ENCODE measurements at regions not wholly inside any gene's neighbourhood (a gene's known extent, or its start where the extent isn't known, plus 50 kb on each side); places are given as distances from the start of the nearest gene placed in this dataset.

GRCh38 chr14:43528321-43528720, 978.8 kb downstream of the FSCB start:
- no peak overlapping the region for H3K27ac ChIP-seq (ENCODE audit: extremely low read depth, low read depth, low read length)
- ChIA-PET POLR2A (no interaction called here), CTCF (no interaction called here)
- H3K4me3 ChIP-seq (ENCODE audit: low read depth, low read length), result no peak overlapping the region
- no peak for TF ChIP-seq ZNF37A (tag by site-specific recombination; IDR thresholded peaks at IDR 0.05)
- TF ChIP-seq ZNF302 (tag by site-specific recombination; IDR thresholded peaks at IDR 0.05; ENCODE audit: low read depth), result no peak
- no peak for TF ChIP-seq ELK4 (IDR thresholded peaks at IDR 0.05; ENCODE audit: borderline replicate concordance, low read depth, low read length)
- no peak for TF ChIP-seq ZFP3 (tag by site-specific recombination; IDR thresholded peaks at IDR 0.05; ENCODE audit: low read depth)
- TF ChIP-seq ZSCAN5A (tag by site-specific recombination; IDR thresholded peaks at IDR 0.05), result no peak
- no peak for TF ChIP-seq MEIS1 (CRISPR knock-in tag; IDR thresholded peaks at IDR 0.05; ENCODE audit: borderline replicate concordance)
- TF ChIP-seq ZNF175 (tag by site-specific recombination; IDR thresholded peaks at IDR 0.05), result no peak
- no peak for TF ChIP-seq ZNF18 (tag by site-specific recombination; IDR thresholded peaks at IDR 0.05)
- no peaks in the 10 kb centered on the region for H3K4me1 ChIP-seq (ENCODE audit: control insufficient read depth, insufficient read depth, low read length)
- H3K36me3 ChIP-seq (ENCODE audit: control insufficient read depth in 2 of 2, insufficient read depth in 1 of 2, low read length in 2 of 2), result no peaks in the 10 kb centered on the region
- H3K9me3 ChIP-seq (ENCODE audit: control insufficient read depth, insufficient read depth, low read depth, low read length), result no peaks in the 10 kb centered on the region

- Histone ChIP-seq H3K9me3 (ENCODE audit: control insufficient read depth, insufficient read depth, low read depth, low read length) (no peaks in the 10 kb centered on the region), H3K27ac (ENCODE audit: extremely low read depth, low read depth, low read length) (no peak overlapping the region), H3K4me1 (ENCODE audit: control insufficient read depth, insufficient read depth, low read length) (no peaks in the 10 kb centered on the region), H3K4me3 (ENCODE audit: low read depth, low read length) (no peak overlapping the region), H3K36me3 (ENCODE audit: control insufficient read depth in 2 of 2, insufficient read depth in 1 of 2, low read length in 2 of 2) (no peaks in the 10 kb centered on the region)
- TF ChIP-seq OVOL3 (tag by site-specific recombination; IDR thresholded peaks at IDR 0.05), result no peak
- no peak for TF ChIP-seq ZBTB26 (tag by site-specific recombination; optimal IDR thresholded peaks at IDR 0.05)
- no peak for TF ChIP-seq ZNF302 (tag by site-specific recombination; IDR thresholded peaks at IDR 0.05; ENCODE audit: low read depth)
- TF ChIP-seq RBAK (tag by site-specific recombination; IDR thresholded peaks at IDR 0.05), result no peak
- TF ChIP-seq PATZ1 (tag by site-specific recombination; IDR thresholded peaks at IDR 0.05), result no peak
- no peak for TF ChIP-seq KLF7 (tag by site-specific recombination; IDR thresholded peaks at IDR 0.05; ENCODE audit: borderline replicate concordance)
- no peak for TF ChIP-seq ZSCAN5A (tag by site-specific recombination; IDR thresholded peaks at IDR 0.05)
- TF ChIP-seq ZNF654 (tag by site-specific recombination; IDR thresholded peaks at IDR 0.05; ENCODE audit: low read depth), result no peak
- TF ChIP-seq ZNF335 (tag by site-specific recombination; conservative IDR thresholded peaks at IDR 0.05), result no peak
- no peak for TF ChIP-seq ZNF112 (tag by site-specific recombination; IDR thresholded peaks at IDR 0.05)
- TF ChIP-seq ZNF155 (tag by site-specific recombination; IDR thresholded peaks at IDR 0.05), result no peak
- TF ChIP-seq ZNF398 (tag by site-specific recombination; IDR thresholded peaks at IDR 0.05), result no peak
- TF ChIP-seq ZBTB8A (tag by site-specific recombination; IDR thresholded peaks at IDR 0.05), result no peak
- TF ChIP-seq ZNF544 (tag by site-specific recombination; IDR thresholded peaks at IDR 0.05), result no peak
- TF ChIP-seq HOXC10 (CRISPR knock-in tag; IDR thresholded peaks at IDR 0.05), result no peak
- CTCF ChIA-PET, result no interaction called here
- POLR2A ChIA-PET, result no interaction called here
These were observed 981.4 kb downstream of the FSCB start for GRCh38 chr14:43525658-43526057.

All from HEK293 (cell line).